NCI-H345 treated with DMSO at 0.1 percent for 48 hours (cell line): ENCODE measurements at regions not wholly inside any gene's neighbourhood (a gene's known extent, or its start where the extent isn't known, plus 50 kb on each side); places are given as distances from the start of the nearest gene placed in this dataset.

Experiments
- DNase-seq: peaks from one replicate; lab custom pipeline; 2025; ENCODE audit not compliant: unreplicated experiment; lab: John Stamatoyannopoulos, UW

DNA sequence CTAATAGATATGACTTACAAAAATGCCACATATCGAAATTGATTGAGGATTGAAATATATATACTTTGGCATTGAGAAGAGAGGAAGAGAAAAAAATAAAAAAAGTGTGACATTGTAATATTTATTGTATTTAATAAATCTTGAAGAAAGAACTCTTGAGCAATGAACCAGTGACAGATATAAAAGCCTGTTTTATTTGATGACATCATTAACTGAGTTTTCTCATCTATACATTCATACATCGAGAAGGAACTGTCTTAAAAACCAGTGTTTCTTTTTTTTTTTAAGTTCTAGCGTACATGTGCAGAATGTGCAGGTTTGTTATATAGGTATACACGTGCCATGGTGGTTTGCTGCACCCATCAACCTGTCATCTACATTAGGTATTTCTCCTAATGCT is 368.2 kb downstream of the SNAPC1 start:
- no peak for DNase-seq

DNA sequence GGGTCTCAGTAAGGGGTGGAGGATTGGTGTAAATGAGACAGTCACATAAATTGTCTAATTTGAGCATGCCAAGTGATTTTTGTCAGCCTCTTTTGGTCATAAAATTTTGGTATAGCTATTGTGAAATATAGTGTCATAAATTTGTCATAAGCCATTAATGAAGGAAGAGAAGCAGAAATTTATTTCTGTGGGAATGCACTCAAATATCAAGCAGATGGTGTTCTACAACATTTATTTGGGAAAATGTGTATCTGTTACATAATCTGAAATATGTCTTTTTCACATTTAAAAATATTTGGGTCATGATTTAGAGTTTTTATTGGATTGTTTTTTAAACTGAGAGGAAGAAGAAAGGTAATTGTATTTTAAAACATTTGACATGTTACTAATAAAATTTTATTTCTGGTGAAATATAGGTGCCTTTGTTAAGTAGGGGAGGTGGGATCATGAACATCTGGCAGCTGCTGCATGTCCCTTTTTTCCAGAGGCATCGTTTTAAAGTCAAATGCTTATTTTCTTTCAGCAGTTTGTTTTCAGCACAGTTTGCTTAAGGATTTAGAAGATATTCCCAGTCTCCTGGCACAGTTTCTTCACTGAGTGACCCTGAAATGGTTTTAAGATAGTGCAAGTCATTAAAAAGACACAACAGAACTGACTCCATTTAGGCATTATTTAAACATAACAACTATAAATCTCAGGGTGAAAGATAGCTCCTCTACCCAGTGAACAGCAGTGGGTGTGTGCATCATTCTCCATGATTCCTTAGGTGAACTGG is 371.7 kb downstream of the SNAPC1 start:
- no peak for DNase-seq

DNA sequence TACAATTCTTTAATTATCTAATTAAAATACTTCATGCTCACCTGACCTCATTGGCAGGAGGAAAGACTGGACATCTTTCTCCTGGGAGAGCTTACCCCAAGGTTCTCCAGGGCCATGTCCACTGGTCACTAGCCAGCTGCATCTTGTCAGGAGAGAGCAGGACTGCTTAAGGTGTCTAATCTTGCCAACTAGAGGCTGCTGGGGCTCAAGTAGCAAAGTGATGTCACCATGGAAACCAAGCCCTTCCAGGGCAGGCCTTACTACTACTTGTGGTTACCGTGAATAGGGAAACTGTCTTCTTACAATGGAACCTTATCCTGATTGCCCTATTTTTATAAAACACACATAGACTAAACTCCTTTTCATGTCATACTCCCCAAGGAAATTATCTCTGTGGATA is 376.4 kb downstream of the SNAPC1 start:
- DNase-seq = no peak

DNA sequence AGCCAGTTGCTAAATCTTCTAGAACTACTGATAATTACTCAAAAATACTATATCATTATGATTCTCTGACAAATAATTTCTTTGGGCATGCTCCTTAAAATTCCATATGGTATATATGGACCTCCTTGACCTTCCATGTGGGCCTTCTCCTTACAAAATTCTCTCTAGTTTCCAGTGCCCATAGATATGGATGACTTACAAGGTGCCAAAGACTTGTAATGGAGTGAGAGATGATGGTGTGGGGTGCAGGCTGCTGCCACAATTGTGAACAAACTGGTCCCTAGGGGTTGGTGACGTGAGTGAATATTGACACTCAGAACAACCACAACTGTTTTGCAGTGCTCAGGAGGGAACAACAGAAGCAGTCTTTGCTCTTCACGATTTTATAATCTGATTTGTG is 378.9 kb downstream of the SNAPC1 start:
- no peak for DNase-seq

DNA sequence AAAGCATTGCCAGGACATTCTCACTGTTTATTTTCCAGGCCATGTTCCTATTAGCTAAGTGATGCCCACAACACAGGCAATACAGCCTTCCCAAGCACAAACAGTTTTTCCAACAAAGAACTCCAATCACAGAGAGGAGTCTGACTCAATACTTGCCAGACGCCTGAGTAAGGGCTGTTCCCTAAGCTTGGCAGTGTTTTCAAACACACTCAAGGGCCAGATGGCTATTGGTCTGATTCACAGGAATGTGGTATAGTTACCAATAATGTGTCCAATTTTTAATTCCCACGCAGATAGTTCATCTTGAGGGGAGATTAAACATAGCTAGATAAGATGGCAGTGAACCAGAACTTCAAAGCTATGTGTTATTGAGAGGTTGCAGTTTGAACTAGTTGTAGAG is 381.0 kb downstream of the SNAPC1 start:
- DNase-seq = no peak

DNA sequence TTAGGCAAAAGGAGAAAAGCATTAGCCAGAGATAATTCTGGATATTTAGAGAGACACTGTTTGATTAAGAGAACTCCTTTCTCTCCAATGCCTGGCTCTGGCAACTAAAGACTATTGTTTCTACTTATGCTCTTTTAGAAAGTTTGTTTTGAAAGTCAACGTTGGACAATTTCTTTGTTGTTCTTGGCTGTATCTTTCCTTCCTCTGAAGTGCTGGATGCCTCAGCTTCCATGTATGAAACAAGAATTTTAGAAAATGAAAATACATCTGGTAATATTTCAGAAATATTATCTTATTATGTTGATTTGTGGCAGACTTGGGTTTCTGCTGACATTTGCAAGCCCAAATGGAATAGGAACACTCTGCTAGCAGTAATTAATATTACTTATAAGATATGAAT is 382.6 kb downstream of the SNAPC1 start:
- no peak for DNase-seq

DNA sequence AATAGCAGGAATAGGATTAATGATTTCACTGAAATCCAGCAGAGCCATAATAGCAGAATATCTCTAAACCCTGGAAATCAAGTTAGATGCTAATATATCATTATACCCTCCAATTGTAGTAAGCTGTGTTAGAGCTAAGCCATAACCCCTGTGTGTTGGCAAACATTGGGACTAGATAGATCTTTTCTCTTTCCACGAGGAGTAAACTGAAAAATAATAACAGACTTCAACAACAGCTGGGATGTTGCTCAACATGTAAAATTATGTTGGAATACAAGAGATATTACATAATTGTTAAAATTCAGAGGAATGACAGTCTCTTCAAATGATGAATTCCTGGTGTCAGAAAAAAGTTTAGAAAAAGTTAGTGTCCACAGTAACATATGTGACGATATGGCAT is 383.8 kb downstream of the SNAPC1 start:
- DNase-seq = no peak

DNA sequence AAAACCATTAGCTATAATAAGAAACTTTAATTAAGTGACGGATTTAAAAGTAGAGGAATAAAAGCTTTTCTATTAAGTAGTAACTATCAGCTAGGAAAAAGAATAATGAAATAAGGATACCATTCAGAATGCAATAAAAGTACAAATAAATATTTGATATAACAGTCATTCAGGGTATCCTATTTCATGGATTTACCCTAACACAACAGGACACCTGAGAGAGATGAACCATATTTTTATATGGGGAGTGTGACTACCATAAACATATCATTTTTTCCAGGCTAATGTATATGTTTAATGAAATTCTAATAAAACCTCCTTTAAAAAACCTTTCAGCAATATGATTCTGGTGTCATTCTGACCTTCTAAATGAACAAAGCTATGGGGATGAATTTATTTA is 393.8 kb downstream of the SNAPC1 start:
- no peak for DNase-seq

DNA sequence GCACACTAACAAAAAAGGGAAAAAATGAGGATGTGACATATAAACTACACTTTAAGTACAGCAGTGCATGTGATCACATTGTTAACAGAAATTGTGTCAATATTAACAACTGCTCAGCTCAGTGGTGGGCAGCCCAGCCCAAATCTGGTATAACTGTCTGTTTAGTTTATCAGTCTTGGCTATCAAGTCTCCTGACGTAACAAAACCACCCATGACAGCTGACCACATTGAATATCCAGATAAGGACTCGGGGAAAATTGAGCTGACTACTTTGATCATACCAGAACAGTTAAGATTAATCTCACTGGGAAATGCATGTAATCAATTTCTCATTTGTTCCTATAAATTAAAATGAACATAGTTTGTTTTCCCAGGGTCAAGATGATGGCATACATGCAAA is 396.6 kb downstream of the SNAPC1 start:
- DNase-seq = no peak

DNA sequence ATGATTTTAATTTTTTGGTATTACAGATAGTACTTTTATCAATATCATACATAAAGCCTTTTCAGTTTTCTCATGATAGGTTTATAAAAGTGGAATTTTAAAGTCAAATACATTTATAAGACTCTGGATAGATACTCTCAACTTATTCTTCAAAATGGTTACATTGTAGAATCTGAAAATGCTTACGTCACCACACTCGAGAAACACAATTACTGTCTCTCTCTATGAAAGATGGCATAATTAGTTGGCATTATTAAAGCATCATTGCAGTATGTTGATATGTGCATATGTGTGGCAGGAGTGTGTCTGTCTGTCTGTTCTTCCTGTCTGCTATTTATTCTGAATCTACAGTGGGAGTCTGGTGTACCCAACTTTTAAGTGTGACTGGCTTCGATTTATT is 397.1 kb downstream of the SNAPC1 start:
- no peak for DNase-seq

DNA sequence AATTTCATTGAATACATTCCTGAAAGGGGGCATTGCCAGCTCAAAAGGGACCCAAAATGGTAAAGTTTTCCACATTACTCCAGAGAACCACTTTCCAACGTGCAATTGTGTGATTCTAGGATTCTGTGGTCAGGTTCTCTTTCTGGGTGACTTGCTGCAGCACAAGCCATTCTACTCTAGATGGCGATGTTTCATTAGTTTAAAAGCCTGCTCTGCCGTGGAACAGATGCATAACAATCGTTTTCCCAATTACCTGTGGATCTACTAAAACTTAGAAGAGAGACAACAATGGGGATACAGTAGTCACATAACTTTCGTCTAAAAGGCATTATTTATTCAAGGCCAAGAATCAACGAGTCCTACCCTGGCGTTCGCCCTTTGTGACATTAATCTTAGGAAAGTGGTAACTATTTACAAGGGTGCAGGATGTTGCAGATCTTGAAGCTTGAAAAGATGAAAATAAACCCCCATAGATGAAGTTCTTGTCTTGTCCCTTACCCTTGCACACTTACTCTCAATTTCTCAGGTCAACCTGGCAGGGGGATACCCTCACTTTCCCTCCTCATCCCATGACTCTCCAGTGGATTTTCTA is 400.9 kb downstream of the SNAPC1 start:
- DNase-seq = peak; percentile 56

DNA sequence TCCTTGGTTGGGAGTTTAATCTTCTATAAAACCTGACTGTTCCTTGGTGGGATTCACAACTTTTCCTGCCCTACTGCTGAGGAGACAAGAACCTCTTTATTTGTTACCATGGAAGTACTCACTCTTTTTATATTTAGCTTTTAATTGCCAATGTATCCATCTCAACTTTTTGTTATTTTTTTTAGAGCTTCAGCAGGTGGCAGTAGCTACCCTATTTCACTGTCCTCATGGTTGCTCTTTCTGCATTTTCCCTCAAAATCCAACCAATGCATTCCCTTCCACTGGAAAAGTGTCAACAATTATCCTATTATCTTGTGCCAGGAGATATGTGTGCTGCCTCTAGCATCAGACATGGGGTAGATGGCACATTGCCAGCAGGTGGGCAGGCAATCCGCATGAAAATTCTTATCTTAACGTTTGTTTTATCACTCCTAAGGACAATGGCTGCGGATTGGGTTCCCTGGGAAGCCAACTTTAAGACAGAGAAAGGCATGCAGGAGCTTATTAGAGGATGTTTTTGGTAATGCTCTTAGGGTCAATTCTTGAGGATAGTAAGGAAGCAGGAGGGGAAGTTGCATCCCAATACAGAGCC is 406.4 kb downstream of the SNAPC1 start:
- DNase-seq = no peak

DNA sequence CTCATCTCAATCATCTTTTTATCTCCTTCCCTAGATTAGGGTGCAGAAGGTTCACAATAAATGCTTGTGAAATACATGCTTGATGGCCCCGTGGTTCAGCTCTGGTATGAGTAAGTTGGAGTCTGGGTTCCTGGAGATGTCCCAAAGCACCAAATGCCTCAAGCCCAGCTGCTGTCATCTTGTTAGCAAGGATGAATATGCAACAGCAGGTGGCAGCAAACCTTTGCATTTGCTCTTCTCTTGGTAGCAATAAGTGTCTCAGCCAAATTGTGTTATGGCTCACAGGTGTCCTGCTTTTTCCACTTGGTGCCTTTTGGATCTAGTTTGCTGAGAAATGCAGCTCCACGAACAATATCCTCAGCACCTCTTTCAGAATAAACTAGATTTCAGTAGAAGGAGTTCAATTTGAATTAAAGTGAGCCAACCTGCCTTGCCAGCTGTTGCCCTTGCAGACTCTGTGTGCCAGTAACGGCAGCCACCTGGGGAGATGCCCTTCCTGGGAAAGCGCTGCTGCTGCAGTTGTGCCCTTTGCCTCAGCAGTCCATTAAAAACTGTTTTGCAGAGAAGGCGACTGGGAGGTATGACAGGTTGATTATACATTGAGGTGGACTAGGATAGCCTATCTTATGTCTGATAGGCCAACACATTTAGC is 417.3 kb downstream of the SNAPC1 start:
- peak; percentile 60 for DNase-seq

DNA sequence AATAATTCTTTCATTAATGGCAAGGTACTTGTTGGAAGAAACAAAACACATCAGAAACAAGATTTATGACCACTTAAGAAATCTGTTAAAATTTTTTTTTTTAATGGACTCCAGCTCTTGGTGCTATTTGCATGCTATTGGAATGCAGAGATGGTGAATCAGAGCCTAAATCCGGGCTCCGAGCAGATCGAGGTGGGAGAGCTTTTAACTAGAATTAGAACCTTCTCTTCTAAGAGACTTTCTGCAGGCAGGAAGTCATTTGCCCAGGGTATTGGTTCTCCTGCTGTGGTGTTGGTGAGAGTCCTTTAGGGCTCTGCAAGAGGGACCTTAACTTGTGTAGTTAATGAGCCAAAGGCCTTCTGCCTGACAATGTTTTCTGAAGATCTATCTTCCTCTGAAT is 419.4 kb downstream of the SNAPC1 start:
- DNase-seq = no peak

DNA sequence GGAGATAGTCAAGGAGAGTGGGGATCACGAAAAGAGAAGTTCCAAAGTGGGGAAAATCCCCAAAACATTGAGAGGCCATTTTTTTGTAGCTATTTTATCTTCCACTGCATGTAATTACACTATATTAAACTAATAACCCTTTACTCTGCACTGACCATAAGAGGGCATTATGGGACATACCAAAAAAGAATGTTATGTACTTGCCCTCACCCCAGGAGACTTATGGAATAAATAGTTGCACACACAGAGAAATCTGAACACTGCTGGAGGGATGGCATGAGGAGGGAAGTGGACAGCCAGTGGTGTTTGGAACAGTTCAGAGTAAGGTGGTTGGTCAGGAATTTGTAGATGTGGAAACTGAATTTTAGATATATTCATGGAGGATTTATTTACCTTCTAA is 422.9 kb downstream of the SNAPC1 start:
- no peak for DNase-seq

DNA sequence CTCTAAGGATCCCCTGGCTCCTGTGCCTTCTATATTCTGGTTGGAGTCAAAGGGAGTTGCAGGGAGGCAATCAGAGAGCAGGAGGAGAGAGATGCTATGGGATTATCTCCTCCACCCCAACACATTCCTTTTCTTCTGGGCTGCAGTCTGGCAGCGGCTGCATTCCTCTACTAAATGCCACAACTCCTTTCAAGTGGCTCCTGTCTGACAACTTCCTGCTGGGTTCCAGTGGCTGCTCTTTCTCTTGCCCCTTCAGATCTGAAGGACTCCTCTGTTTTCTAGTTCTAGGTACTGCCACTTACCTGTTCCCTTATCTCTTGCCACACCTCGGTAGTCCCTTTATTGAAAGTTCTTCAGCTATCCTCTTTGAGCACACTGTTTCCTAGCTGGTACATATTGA is 425.0 kb downstream of the SNAPC1 start:
- DNase-seq = no peak

DNA sequence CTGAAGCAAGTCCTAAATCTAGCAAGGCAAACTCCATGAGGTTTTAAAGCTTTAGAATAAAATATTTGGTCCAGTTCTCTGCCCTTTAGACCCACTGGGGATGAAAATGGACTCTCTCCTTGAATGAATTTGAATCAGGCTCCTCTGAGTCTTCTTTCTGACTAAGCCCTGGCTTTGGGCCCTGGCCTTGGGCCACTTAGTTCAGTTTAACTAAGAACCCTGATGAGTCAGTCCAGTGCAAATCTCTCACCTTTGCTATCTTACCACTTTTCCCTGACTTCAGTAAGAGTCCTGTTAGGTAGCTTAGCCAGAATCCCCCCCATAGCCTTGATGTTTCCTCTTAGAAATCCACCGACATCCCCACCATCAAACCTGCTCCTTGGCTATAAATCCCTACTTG is 427.5 kb downstream of the SNAPC1 start:
- no peak for DNase-seq

DNA sequence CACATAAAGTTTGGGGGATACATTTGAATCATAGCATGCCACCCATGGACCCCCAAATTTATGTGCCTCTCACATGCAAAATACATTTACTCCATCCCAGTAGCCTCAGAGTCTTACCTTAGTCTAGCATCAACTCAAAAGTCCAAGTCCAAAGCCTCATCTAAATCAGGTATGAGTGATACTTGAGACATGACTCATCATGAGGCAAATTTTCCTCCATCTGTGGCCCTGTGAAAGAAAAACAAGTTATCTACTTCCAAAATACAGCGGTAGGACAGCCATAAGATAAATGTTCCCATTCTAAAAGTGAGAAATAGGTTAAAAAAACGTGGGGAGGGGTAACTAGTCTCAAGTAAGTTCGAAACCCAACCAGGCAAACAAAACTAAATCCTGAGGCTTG is 444.2 kb downstream of the SNAPC1 start:
- DNase-seq = no peak

DNA sequence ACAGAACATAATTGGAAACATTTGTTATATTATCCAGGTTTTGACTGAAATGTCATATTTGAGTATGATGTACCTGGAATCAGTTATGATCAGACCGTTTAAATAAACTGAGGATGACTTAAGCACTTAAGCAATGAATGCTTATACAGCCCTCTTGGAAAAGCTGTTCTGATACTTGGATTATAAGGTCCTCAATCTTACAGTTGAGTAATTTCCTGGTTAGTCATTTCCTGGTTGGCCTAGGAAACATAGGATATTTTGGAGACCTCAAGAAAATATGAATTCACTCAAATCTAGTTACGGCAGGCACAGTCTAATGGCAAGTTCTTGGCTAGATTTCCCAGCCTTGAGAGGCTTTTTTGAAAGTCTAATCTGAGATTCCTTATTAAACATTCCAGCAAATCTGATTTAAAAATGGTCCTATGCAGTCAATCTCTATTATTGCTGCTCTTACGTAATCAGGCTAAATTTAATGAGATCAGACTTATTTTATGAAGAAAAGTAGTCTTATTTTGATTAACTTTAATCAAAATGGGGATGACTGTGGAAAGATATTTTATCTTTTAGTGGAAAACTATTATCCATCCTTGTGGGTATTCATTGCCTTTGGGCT is 447.2 kb downstream of the SNAPC1 start:
- no peak for DNase-seq

DNA sequence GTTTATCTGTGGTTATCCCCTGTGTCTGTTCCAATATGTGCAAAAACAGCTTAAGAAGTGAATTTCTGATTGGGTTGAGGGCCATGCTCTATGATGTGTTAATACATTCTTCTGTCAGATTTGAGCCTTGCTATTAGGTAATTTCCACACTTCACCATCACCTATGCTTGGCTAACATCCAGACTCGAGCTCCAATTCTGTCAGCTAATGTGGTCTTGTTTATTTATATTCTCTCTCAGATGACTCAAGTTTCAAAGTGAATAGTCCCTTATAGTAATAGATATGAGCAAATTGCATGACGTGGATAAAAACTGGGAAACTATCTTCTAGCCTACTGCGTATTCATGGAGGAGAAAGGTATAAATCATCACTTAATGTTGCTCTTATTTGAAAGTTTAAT is 451.3 kb downstream of the SNAPC1 start:
- DNase-seq = no peak

DNA sequence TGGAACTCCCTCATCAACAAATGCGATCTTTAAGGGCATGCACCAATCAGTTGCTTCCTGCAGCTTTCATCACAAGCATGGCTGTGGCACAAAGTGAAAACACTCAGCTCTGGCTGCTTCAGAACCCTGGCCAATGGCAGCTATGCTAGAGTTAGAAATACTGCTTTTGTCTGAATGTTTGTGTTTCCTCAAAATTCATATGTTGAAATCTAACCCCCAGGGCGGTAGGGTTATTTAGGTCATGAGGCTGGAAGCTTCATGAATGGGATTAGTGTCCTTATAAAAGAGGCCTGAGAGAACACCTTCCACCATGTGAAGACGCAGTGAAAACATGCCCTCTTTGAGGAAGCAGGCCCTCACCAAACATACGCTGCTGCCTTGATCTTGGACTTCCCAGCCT is 453.9 kb downstream of the SNAPC1 start:
- DNase-seq = no peak

DNA sequence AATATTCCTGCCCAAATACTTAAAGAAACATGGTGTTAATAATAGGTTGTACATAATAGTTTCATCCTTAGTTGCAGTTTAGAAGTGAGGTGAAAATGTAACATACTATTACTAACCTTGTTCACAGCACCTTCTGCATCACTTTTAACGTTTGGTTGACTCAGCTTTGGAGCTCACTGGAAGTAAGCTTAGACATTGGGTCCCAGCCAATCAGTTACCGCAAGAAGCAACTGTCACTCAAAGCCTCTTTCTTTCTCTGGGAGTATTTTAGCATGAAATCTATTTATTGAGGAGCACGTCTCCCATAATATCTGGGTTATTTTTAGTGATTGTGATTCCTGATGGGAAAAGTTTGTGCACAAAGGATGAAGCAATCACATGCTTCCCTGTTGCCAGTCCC is 472.6 kb downstream of the SNAPC1 start:
- no peak for DNase-seq
